ENCODE measurements at regions not wholly inside any gene's neighbourhood (a gene's known extent, or its start where the extent isn't known, plus 50 kb on each side); places are given as distances from the start of the nearest gene placed in this dataset.
"Not testable (repeated sequence)": the region's sequence is repeated elsewhere in the genome, so short reads cannot be mapped to it uniquely, and the experiment has no call there.

DNA sequence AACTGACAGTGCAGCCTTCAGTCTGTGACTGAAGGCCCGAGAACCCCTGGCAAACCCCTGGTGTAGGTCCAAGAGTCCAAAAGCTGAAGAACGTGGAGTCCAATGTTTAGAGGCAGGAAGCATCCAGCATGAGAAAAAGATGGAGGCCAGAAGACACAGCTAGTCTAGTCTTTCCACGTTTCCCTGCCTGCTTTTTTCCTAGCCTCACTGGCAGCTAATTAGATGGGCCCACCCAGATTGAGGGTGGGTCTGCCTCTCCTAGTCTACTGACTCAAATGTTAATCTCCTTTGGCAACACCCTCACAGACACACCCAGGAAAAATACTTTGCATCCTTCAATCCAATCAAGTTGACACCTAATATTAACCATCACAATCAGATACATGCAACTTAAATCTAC lies 87.8 kb downstream of the TENT5D start:
- H3K36me3 ChIP-seq; H3K9me3 ChIP-seq; H3K27me3 ChIP-seq; DNase-seq; intact Hi-C loops (cut with DNase I; ENCODE audit: low total_unique reads); H3K4me3 ChIP-seq; H3K27ac ChIP-seq; H3K4me1 ChIP-seq: not testable (repeated sequence)

DNA sequence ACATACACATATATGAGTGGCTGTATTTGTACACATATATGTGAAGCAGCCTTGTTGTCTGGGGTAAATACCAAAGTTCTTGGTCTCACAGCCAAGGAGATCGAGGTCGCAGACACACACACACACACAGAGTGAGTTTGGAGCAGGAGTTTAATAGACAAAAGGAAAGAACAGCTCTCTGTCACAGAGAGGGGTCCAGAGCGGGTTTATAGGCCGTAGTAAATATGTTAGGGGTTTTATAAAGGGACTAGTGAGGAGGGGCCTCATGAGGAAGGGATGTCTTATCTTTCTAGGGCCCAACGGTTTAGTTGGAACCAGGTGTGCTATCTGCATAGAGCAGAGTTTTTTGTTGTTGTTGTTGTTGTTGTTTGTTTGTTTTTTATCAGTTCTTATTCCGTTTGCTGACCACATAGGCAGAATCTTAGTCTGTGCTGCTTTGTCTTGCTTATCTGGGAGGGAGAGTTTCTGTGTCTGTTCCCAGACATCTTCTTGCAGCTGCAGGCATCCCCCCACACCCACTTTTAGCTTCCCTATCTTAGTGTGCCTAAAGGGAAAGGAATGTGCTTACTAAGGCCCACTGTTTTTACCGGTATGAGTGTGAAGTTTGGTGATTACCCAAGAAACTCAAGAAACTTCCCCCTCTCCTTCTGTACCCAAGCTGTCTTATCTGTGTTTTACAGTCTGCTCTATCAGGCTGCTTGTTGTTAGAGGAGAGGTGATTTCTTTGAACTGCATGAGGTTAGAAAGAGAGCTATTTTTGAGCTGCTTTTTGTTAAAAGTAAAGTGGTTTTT lies 91.9 kb downstream of the TENT5D start:
- intact Hi-C loops (cut with DNase I; ENCODE audit: low total_unique reads) = no loop called here
- H3K4me3 ChIP-seq = no peak overlapping the region
- DNase-seq = no peak

DNA sequence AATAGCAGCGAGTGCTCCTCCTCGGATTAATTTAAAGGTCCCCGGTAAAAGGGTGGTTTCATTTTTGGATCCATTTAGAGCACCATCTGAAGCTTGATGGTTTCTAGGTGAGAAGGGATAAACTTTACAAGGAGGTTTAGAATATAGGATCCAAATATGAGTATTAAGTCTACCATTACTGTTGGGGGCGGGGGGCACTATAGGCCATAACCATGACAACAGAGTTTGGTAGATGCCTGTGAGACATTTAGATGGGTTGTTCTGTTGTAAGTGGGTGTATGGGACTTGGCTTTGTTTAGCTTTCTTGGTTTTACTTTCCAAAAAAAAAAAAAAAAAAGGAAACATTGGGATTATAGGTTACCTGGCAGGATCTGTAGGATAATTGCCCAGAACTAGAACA lies 92.7 kb downstream of the TENT5D start:
- Histone ChIP-seq H3K27ac (no peak overlapping the region), H3K27me3 (no peaks in the 10 kb centered on the region), H3K4me1 (no peaks in the 10 kb centered on the region), H3K9me3 (no peaks in the 10 kb centered on the region), H3K36me3 (no peaks in the 10 kb centered on the region), H3K4me3 (no peak overlapping the region)
- DNase-seq = no peak
- TF ChIP-seq, protein P1, sequence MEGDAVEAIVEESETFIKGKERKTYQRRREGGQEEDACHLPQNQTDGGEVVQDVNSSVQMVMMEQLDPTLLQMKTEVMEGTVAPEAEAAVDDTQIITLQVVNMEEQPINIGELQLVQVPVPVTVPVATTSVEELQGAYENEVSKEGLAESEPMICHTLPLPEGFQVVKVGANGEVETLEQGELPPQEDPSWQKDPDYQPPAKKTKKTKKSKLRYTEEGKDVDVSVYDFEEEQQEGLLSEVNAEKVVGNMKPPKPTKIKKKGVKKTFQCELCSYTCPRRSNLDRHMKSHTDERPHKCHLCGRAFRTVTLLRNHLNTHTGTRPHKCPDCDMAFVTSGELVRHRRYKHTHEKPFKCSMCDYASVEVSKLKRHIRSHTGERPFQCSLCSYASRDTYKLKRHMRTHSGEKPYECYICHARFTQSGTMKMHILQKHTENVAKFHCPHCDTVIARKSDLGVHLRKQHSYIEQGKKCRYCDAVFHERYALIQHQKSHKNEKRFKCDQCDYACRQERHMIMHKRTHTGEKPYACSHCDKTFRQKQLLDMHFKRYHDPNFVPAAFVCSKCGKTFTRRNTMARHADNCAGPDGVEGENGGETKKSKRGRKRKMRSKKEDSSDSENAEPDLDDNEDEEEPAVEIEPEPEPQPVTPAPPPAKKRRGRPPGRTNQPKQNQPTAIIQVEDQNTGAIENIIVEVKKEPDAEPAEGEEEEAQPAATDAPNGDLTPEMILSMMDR (IDR thresholded peaks at IDR 0.05) = no peak
- intact Hi-C loops (cut with DNase I; ENCODE audit: low total_unique reads) = no loop called here

More for the DNA sequence above, 91.9 kb downstream of the TENT5D start:
- H3K9me3 ChIP-seq = peaks cover 0 to under 1% (median 0%) of the 10 kb centered on the region in 3 donors
- TF ChIP-seq, protein P1 (IDR thresholded peaks at IDR 0.05) = no peak
- no peak overlapping the region for H3K27ac ChIP-seq
- H3K36me3 ChIP-seq = no peaks in the 10 kb centered on the region
- H3K27me3 ChIP-seq = no peaks in the 10 kb centered on the region
- no peaks in the 10 kb centered on the region for H3K4me1 ChIP-seq

DNA sequence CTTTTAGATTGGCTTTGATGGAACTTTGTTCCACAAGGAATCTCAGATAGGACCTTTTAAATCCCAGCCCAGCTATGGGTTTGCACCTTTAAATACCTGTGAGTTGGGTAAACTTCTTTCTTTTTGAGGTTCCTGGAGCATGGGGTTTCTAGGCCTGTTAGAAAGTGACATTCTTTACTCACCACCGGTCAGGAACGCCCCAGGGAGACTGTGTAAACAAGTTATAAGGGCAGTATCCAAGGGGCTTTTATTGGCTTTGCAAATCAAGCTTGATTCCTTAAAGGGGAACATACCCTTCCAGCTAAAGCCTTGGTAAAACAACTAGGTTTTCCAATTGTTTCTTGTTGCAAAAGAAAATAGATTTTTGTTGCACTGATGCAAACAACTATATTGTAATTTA lies 93.4 kb downstream of the TENT5D start:
- Histone ChIP-seq H3K36me3 (no peaks in the 10 kb centered on the region), H3K27me3 (no peaks in the 10 kb centered on the region), H3K27ac (no peak overlapping the region), H3K9me3 (no peaks in the 10 kb centered on the region), H3K4me3 (no peak overlapping the region), H3K4me1 (no peaks in the 10 kb centered on the region)
- intact Hi-C loops (cut with DNase I; ENCODE audit: low total_unique reads) = no loop called here
- TF ChIP-seq, protein P1 (IDR thresholded peaks at IDR 0.05) = no peak
- DNase-seq = no peak

DNA sequence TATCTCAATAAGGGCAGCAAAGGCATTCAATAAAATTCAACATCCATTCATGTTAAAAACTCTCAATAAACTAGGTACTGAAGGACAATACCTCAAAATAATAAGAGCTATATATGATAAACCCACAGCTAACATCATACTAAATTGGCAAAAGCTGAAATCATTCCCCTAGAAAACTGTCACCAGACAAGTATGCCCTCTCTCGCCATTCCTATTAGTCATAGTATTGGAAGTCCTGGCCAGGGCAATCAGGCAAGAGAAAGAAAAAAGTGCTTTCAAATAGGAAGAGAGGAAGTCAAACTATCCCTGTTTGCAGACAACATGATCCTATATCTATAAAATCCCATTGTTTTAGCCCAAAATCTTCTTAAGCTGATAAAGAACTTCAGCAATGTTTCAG lies 116.8 kb downstream of the TENT5D start:
- H3K4me1 ChIP-seq = no peaks in the 10 kb centered on the region
- H3K36me3 ChIP-seq = no peaks in the 10 kb centered on the region
- no peak for DNase-seq
- TF ChIP-seq, protein P1 (IDR thresholded peaks at IDR 0.05) = no peak
- intact Hi-C loops (cut with DNase I; ENCODE audit: low total_unique reads) = no loop called here
- no peak overlapping the region for H3K27ac ChIP-seq
- no peak overlapping the region for H3K4me3 ChIP-seq
- no peaks in the 10 kb centered on the region for H3K27me3 ChIP-seq
- H3K9me3 ChIP-seq = no peaks in the 10 kb centered on the region

DNA sequence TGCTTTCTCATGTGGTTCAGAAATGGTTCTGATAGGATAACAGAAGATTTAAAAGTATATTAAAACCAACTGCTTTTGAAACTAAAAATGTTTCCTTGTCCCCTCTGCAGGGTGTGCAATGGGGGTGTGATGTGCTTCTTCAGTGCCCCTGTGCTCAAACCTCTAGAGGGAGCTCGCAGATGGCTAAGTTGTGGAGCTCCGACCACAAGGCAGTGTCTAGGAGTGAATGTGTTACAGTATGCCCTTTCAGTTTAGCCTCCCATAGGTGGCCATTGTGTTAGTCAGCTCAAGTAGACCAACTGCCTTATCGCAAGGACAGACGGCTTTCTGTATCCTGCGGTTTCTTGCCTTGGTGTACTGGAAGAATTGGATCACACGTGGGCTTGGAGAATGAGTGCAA lies 130.5 kb downstream of the TENT5D start:
- no peaks in the 10 kb centered on the region for H3K36me3 ChIP-seq
- intact Hi-C loops (cut with DNase I; ENCODE audit: low total_unique reads) = no loop called here
- H3K9me3 ChIP-seq = no peaks in the 10 kb centered on the region
- no peak overlapping the region for H3K4me3 ChIP-seq
- H3K27me3 ChIP-seq = no peaks in the 10 kb centered on the region
- DNase-seq = no peak
- H3K27ac ChIP-seq = no peak overlapping the region
- TF ChIP-seq, protein P1 (IDR thresholded peaks at IDR 0.05) = no peak
- H3K4me1 ChIP-seq = no peaks in the 10 kb centered on the region
